Uterus (tissue), 2 donors: ENCODE measurements at regions not wholly inside any gene's neighbourhood (a gene's known extent, or its start where the extent isn't known, plus 50 kb on each side); places are given as distances from the start of the nearest gene placed in this dataset.

ENCODE experiments used
- CTCF ChIP-seq, 4 experiments: fragments of 200-600 bp in 2 of 4; fragments of 450-650 bp in 2 of 4; sonication (generic) in 2 of 4; IDR thresholded peaks; one replicate each; pipeline ENCODE4 v1.5.1; 2016 to 2019; ENCODE audit warnings: antibody characterized with exemption in 4 of 4, mild to moderate bottlenecking in 2 of 4, moderate library complexity in 1 of 4
- POLR2A ChIP-seq, 2 donors: fragments of 450-650 bp; IDR thresholded peaks; one replicate each; pipeline ENCODE4 v1.6.1; 2016; ENCODE audit warnings: antibody characterized with exemption in 2 of 2, mild to moderate bottlenecking in 1 of 2, moderate library complexity in 1 of 2

- no peak for TF ChIP-seq CTCF (IDR thresholded peaks at IDR 0.05)
- TF ChIP-seq POLR2A (IDR thresholded peaks at IDR 0.05) = no peak
Measured at GRCh38 chr18:41034413-41034812, 920.6 kb upstream of the PIK3C3 start.
